GM12874 (cell line): ENCODE measurements at regions not wholly inside any gene's neighbourhood (a gene's known extent, or its start where the extent isn't known, plus 50 kb on each side); places are given as distances from the start of the nearest gene placed in this dataset.
A peak's percentile ranks its signal among the peaks of the same experiment; 100 is the strongest.

Experiments used
- CTCF ChIP-seq: IDR thresholded peaks from 2 replicates; pipeline ENCODE4 v1.5.1; 2011; ENCODE audit warnings: low read depth, mild to moderate bottlenecking, control low read depth, low read length, moderate library complexity; ENCODE audit not compliant: insufficient read depth

GRCh38 chr2:94586032-94586982 lies 284.9 kb upstream of the TEKT4 start:
- peak; percentile 33; the same call in 1 of the 2 replicates for TF ChIP-seq CTCF

- no peak for TF ChIP-seq CTCF
Observed at GRCh38 chr2:94602466-94602865, 268.8 kb upstream of the TEKT4 start.

GRCh38 chr2:94622113-94622618 lies 249.1 kb upstream of the TEKT4 start:
- TF ChIP-seq CTCF: no peak

DNA sequence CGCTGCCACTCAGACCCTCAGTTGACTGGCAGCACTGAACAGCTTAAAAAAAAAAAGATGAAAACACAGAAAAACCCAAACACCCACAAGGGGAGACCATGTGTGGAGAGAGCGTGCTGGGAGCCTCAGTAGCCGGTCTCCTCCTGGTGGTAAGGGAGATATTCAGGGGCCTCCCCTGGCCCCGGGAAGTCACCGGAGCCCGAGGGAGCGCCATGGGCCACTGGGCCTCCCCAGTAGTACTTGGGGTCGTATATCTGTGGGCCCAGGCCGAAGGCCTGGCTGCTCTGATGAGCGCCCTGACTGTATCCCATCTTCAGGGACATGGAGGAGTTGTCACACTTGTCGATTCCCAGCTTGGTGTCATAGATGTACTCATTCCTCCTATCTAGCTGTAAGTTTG lies 145.7 kb upstream of the TEKT4 start:
- no peak for TF ChIP-seq CTCF

DNA sequence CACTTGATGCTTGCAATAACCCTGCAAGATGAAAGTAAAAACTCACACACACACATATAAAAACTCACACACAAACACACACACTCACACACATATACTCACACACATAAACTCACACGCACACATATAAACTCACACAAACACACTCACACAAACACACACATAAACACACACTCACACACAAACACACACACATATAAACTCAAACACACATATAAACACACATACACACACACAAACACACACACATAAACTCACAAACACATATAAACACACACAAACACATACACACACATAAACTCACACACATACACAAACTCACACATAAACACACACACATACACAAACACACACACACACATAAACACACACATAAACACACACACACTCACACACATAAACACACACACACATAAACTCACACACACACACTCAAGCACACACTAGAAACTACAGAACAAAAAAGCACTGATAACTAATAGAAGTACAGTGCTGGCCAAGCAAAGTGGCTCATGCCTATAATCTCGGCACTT lies 117.7 kb upstream of the TEKT4 start:
- no peak for TF ChIP-seq CTCF

DNA sequence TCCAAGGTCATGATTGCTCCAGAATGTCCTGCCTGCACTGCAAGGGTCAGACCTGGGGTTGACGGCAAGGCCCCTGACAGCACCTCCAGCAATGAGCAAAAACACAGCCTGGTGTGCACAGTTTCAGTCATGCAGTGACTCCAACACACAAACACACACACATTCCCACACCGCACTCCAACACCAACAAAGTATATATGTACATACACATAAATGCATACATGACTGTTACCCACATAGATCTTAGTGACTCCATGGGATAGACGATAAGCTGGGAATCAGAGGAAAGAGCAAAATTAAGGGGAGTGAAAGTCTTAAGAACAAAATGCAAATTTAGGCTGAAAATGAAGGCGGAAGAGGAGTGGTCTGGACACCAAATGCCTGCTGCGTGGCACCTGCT lies 112.7 kb upstream of the TEKT4 start:
- TF ChIP-seq CTCF: no peak

DNA sequence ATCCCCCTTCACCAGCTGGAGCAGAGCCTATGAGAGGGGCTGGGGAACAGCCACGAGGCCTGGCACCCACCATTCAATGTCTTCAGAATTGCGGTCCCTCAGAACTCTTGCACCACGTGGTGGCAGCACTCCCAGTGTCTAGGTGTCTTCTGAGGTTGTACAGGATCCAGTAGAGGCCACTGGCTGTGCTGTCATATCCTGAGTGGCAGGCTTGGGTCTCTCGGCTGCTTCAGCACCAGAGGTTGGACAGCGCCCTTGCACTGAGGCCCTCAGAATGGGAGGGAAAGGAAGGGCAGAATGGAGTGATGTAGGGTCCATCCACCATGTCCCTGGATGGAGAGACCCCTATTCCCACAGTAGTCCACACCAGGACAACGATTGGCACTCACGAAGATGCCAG lies 112.0 kb upstream of the TEKT4 start:
- no peak for TF ChIP-seq CTCF
